A549 (cell line): ENCODE measurements at regions not wholly inside any gene's neighbourhood (a gene's known extent, or its start where the extent isn't known, plus 50 kb on each side); places are given as distances from the start of the nearest gene placed in this dataset.

ENCODE experiments used
- BHLHE40 ChIP-seq: IDR thresholded peaks from 2 replicates; pipeline ENCODE4 v1.6.1; 2012; ENCODE audit warnings: low read depth, low read length, inconsistent platforms
- CBX8 ChIP-seq: fragments of 200-600 bp; sonication (generic); IDR thresholded peaks from 2 replicates; pipeline ENCODE4 v1.6.1; 2016
- EP300 ChIP-seq, 2 experiments: fragments of >200 bp; sonication (Bioruptor Twin); formaldehyde crosslinking; IDR thresholded peaks; 2 replicates in 1 of 2; 3 replicates in 1 of 2; pipeline ENCODE4 v1.6.1; 2016 to 2017
- HOXB13 ChIP-seq: fragments of 250-450 bp; sonication (Bioruptor Pico); IDR thresholded peaks from 2 replicates; pipeline ENCODE4 v1.5.0; 2020; ENCODE audit warnings: low read depth, mild to moderate bottlenecking, moderate library complexity
- JUN ChIP-seq, 2 experiments: fragments of >200 bp; sonication (Bioruptor Twin); formaldehyde crosslinking; IDR thresholded peaks; 2 replicates in 1 of 2; 3 replicates in 1 of 2; pipeline ENCODE4 v1.6.1; 2016 to 2017
- KDM5A ChIP-seq: fragments of 200-600 bp; sonication (generic); IDR thresholded peaks from 2 replicates; pipeline ENCODE4 v1.6.1; 2016; ENCODE audit warnings: antibody characterized with exemption, mild to moderate bottlenecking
- ZFP36 ChIP-seq: fragments of 450-650 bp; IDR thresholded peaks from 2 replicates; pipeline ENCODE4 v1.6.1; 2014; ENCODE audit warnings: borderline replicate concordance; ENCODE audit not compliant: partially characterized antibody
- ZNF302 ChIP-seq: fragments of 250-450 bp; sonication (Bioruptor Pico); IDR thresholded peaks from 2 replicates; pipeline ENCODE4 v1.9.0; 2021; ENCODE audit warnings: inconsistent platforms, mild to moderate bottlenecking, moderate library complexity
- ZSCAN20 ChIP-seq: fragments of 250-450 bp; sonication (Bioruptor Pico); IDR thresholded peaks from 2 replicates; pipeline ENCODE4 v1.8.0; 2022; ENCODE audit warnings: mild to moderate bottlenecking, moderate library complexity
- TF ChIP-seq, protein P1 (sequence below): fragments of >200 bp; sonication (Bioruptor Twin); formaldehyde crosslinking; IDR thresholded peaks from 3 replicates; pipeline ENCODE4 v1.5.1; 2016
- TF ChIP-seq, protein P2 (sequence below): IDR thresholded peaks from 2 replicates; pipeline ENCODE4 v1.6.1; 2012

DNA sequence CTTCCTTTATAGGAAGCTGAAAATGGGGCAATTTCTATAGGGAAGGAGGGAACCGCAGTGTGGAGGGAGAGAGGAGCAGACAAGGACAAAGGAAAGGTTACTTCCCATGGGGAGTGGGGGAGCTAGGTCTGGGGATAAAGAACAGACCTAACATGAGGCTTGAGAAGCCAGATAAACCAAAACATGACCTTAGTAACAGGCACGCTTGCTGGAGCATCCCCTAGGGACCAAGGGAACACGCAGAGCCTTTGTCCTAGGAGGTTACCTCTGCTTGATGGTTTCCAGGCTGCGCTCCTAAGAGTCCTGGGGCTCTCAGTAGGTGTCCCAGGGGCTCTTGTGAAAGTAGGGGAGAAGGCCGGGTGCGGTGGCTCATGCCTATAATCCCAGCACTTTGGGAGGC, 271.4 kb upstream of the NCAM1 start:
- TF ChIP-seq ZFP36 (no peak), ZSCAN20 (CRISPR knock-in tag) (no peak), KDM5A (no peak), HOXB13 (CRISPR knock-in tag) (no peak), EP300 (IDR thresholded peaks at IDR 0.05) (no peak), JUN (IDR thresholded peaks at IDR 0.05) (no peak), CBX8 (no peak), ZNF302 (CRISPR knock-in tag) (no peak), BHLHE40 (no peak)
- TF ChIP-seq, protein P1, sequence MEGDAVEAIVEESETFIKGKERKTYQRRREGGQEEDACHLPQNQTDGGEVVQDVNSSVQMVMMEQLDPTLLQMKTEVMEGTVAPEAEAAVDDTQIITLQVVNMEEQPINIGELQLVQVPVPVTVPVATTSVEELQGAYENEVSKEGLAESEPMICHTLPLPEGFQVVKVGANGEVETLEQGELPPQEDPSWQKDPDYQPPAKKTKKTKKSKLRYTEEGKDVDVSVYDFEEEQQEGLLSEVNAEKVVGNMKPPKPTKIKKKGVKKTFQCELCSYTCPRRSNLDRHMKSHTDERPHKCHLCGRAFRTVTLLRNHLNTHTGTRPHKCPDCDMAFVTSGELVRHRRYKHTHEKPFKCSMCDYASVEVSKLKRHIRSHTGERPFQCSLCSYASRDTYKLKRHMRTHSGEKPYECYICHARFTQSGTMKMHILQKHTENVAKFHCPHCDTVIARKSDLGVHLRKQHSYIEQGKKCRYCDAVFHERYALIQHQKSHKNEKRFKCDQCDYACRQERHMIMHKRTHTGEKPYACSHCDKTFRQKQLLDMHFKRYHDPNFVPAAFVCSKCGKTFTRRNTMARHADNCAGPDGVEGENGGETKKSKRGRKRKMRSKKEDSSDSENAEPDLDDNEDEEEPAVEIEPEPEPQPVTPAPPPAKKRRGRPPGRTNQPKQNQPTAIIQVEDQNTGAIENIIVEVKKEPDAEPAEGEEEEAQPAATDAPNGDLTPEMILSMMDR = no peak
- TF ChIP-seq, protein P2, sequence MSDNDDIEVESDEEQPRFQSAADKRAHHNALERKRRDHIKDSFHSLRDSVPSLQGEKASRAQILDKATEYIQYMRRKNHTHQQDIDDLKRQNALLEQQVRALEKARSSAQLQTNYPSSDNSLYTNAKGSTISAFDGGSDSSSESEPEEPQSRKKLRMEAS = no peak
